HG02840 (cell line): ENCODE measurements at regions not wholly inside any gene's neighbourhood (a gene's known extent, or its start where the extent isn't known, plus 50 kb on each side); places are given as distances from the start of the nearest gene placed in this dataset.
"Not testable (repeated sequence)": the region's sequence is repeated elsewhere in the genome, so short reads cannot be mapped to it uniquely, and the experiment has no call there.

ENCODE experiments used
- ATAC-seq: cut with Tn5 transposase; IDR thresholded peaks from one replicate; pipeline ENCODE4 v1.9.1; 2021; ENCODE audit warnings: mild to moderate bottlenecking, moderate library complexity, moderate number of reproducible peaks; ENCODE audit not compliant: unreplicated experiment, low FRiP score

GRCh38 chr6:119856136-119856535, 506.6 kb upstream of the MAN1A1 start:
- no peak for ATAC-seq

- no peak for ATAC-seq
These were observed 499.1 kb upstream of the MAN1A1 start for GRCh38 chr6:119848696-119849095.

GRCh38 chr6:119845161-119845560, 495.6 kb upstream of the MAN1A1 start:
- ATAC-seq = no peak

- ATAC-seq = no peak
These were observed 494.8 kb upstream of the MAN1A1 start for GRCh38 chr6:119844387-119844786.

- no peak for ATAC-seq
These were observed 492.6 kb upstream of the MAN1A1 start for GRCh38 chr6:119842191-119842590.

GRCh38 chr6:119838043-119838442, 488.5 kb upstream of the MAN1A1 start:
- no peak for ATAC-seq

GRCh38 chr6:119834418-119834817, 484.9 kb upstream of the MAN1A1 start:
- no peak for ATAC-seq

GRCh38 chr6:119832411-119832810, 482.9 kb upstream of the MAN1A1 start:
- ATAC-seq = no peak

- no peak for ATAC-seq
These were observed 481.1 kb upstream of the MAN1A1 start for GRCh38 chr6:119830494-119831295.

- ATAC-seq = no peak
These were observed 480.5 kb upstream of the MAN1A1 start for GRCh38 chr6:119830069-119830468.

- not testable (repeated sequence) for ATAC-seq
These were observed 479.9 kb upstream of the MAN1A1 start for GRCh38 chr6:119829499-119829898.

GRCh38 chr6:119829006-119829405, 479.4 kb upstream of the MAN1A1 start:
- no peak for ATAC-seq

- no peak for ATAC-seq
These were observed 471.8 kb upstream of the MAN1A1 start for GRCh38 chr6:119821380-119821779.

- no peak for ATAC-seq
These were observed 469.3 kb upstream of the MAN1A1 start for GRCh38 chr6:119818876-119819275.

- ATAC-seq = no peak
These were observed 465.2 kb upstream of the MAN1A1 start for GRCh38 chr6:119814609-119815400.

- ATAC-seq = no peak
These were observed 452.9 kb upstream of the MAN1A1 start for GRCh38 chr6:119802464-119802863.

- no peak for ATAC-seq
These were observed 451.5 kb upstream of the MAN1A1 start for GRCh38 chr6:119801056-119801455.

- ATAC-seq = no peak
These were observed 451.0 kb upstream of the MAN1A1 start for GRCh38 chr6:119800526-119800925.

- no peak for ATAC-seq
These were observed 450.3 kb upstream of the MAN1A1 start for GRCh38 chr6:119799596-119800509.

- ATAC-seq = no peak
These were observed 442.2 kb upstream of the MAN1A1 start for GRCh38 chr6:119791736-119792135.

- no peak for ATAC-seq
These were observed 431.8 kb upstream of the MAN1A1 start for GRCh38 chr6:119781365-119781764.
